CD4-positive, alpha-beta memory T cell (primary cell): ENCODE measurements at regions not wholly inside any gene's neighbourhood (a gene's known extent, or its start where the extent isn't known, plus 50 kb on each side); places are given as distances from the start of the nearest gene placed in this dataset.

Experiments used
- CTCF ChIA-PET: fragments of 350-600 bp; sonication (Branson Sonifier 250); formaldehyde crosslinking; loops from one replicate; lab custom pipeline; 2021; ENCODE audit warnings: inconsistent platforms; ENCODE audit not compliant: partially characterized antibody; lab: Charles Lee
- POLR2A ChIA-PET: fragments of 350-600 bp; sonication (Branson Sonifier 250); formaldehyde crosslinking; loops from one replicate; lab custom pipeline; 2021; ENCODE audit not compliant: partially characterized antibody; lab: Charles Lee
- DNase-seq, 5 donors: peaks; one replicate each; pipeline versions ENCODE4 v3.0.0 to v3.0.0-alpha.2; 2020 to 2022; ENCODE audit warnings: mixed read lengths in 1 of 5
- H3K27ac ChIP-seq: one replicate; pipeline ENCODE4 v1.7.0; 2013; ENCODE audit warnings: low read depth, low read length
- H3K27me3 ChIP-seq: 2 replicates; pipeline ENCODE4 v1.7.0; 2013; ENCODE audit warnings: mild to moderate bottlenecking, low read length, moderate library complexity; ENCODE audit not compliant: insufficient read depth
- H3K36me3 ChIP-seq: 2 replicates; pipeline ENCODE4 v1.7.0; 2013; ENCODE audit warnings: mild to moderate bottlenecking, low read length, moderate library complexity; ENCODE audit not compliant: insufficient read depth
- H3K4me1 ChIP-seq: 2 replicates; pipeline ENCODE4 v1.7.0; 2013; ENCODE audit warnings: mild to moderate bottlenecking, low read length, moderate library complexity; ENCODE audit not compliant: insufficient read depth
- H3K4me3 ChIP-seq, 2 donors: one replicate each; pipeline ENCODE4 v1.7.0; 2013; ENCODE audit warnings: low read length in 2 of 2, mild to moderate bottlenecking in 1 of 2
- H3K9me3 ChIP-seq, 2 donors: one replicate each; pipeline ENCODE4 v1.7.0; 2013; ENCODE audit warnings: low read length in 2 of 2, control low read depth in 1 of 2; ENCODE audit not compliant: control insufficient read depth in 1 of 2
- H3K27ac Mint-ChIP-seq, 7 donors: one replicate each; pipeline ENCODE4 v1.8.0; 2020 to 2021; ENCODE audit warnings: mixed read lengths in 7 of 7, mild to moderate bottlenecking in 6 of 7, inconsistent platforms in 3 of 7, moderate library complexity in 3 of 7
- H3K27me3 Mint-ChIP-seq, 2 donors: one replicate each; pipeline ENCODE4 v1.8.0; 2020 to 2021; ENCODE audit warnings: mixed read lengths in 2 of 2
- H3K36me3 Mint-ChIP-seq, 2 donors: one replicate each; pipeline ENCODE4 v1.8.0; 2020 to 2021; ENCODE audit warnings: mixed read lengths in 2 of 2, inconsistent platforms in 1 of 2, mild to moderate bottlenecking in 1 of 2
- H3K4me1 Mint-ChIP-seq, 4 donors: one replicate each; pipeline ENCODE4 v1.8.0; 2020 to 2021; ENCODE audit warnings: mixed read lengths in 4 of 4, mild to moderate bottlenecking in 1 of 4
- H3K4me3 Mint-ChIP-seq, 8 donors: one replicate each; pipeline ENCODE4 v1.8.0; 2020 to 2021; ENCODE audit warnings: mixed read lengths in 8 of 8, mild to moderate bottlenecking in 7 of 8, moderate library complexity in 6 of 8, inconsistent platforms in 3 of 8
- H3K9me3 Mint-ChIP-seq, 8 donors: one replicate each; pipeline ENCODE4 v1.8.0; 2020 to 2021; ENCODE audit warnings: mixed read lengths in 8 of 8, mild to moderate bottlenecking in 5 of 8, inconsistent platforms in 3 of 8, moderate library complexity in 1 of 8
- intact Hi-C: fragments of 100-400 bp; cut with micrococcal nuclease; formaldehyde crosslinking; loops from one replicate; pipeline ENCODE4 v1.15.1; 2023

- ChIA-PET CTCF (no interaction called here), POLR2A (no interaction called here)
- intact Hi-C loops: no loop called here
- Histone ChIP-seq H3K4me1 (no peaks in the 10 kb centered on the region), H3K36me3 (no peaks in the 10 kb centered on the region), H3K27me3 (no peaks in the 10 kb centered on the region), H3K27ac (no peak overlapping the region), H3K9me3 (no peaks in the 10 kb centered on the region), H3K4me3 (no peak overlapping the region)
- Mint-ChIP-seq H3K27me3 (no peaks in the 10 kb centered on the region), H3K9me3 (no peaks in the 10 kb centered on the region), H3K27ac (no peak overlapping the region), H3K4me3 (no peak overlapping the region), H3K36me3 (no peaks in the 10 kb centered on the region), H3K4me1 (no peaks in the 10 kb centered on the region)
- no peak for DNase-seq
Observed at GRCh38 chr2:192254444-192254843, 59.7 kb upstream of the TMEFF2 start.

DNA sequence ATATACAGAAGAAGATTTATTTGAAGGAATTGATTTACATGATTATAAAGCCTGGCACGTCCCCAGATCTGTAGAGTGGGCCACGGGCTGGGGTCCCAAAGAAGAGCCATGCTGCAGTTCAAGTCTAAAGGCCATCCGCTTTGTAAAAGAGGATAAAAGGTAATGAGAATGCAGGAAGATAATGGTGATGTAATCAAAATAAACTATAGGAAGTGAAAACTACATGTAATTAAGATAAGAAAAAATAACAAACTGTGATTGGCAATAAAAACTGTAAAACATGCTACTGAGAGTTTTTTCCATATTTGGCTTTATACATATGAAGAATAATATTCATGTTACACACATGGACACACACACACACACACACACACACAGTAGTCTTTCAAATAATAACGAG lies 59.0 kb upstream of the TMEFF2 start:
- CTCF ChIA-PET: no interaction called here

GRCh38 chr2:192250961-192251360 lies 56.2 kb upstream of the TMEFF2 start:
- Mint-ChIP-seq H3K27ac (no peak overlapping the region), H3K4me1 (no peaks in the 10 kb centered on the region), H3K4me3 (no peak overlapping the region), H3K36me3 (no peaks in the 10 kb centered on the region), H3K9me3 (no peaks in the 10 kb centered on the region), H3K27me3 (peaks cover 0 to 3% of the 10 kb centered on the region in 2 donors)
- ChIA-PET POLR2A (no interaction called here), CTCF (no interaction called here)
- no peaks in the 10 kb centered on the region for H3K4me1 ChIP-seq
- no peak overlapping the region for H3K27ac ChIP-seq
- no peaks in the 10 kb centered on the region for H3K36me3 ChIP-seq
- H3K4me3 ChIP-seq: no peak overlapping the region
- DNase-seq: no peak
- no peaks in the 10 kb centered on the region for H3K9me3 ChIP-seq
- intact Hi-C loops: no loop called here
- H3K27me3 ChIP-seq: no peaks in the 10 kb centered on the region

More for the DNA sequence above, 59.0 kb upstream of the TMEFF2 start:
- H3K27me3 Mint-ChIP-seq: peaks cover 0 to under 1% of the 10 kb centered on the region in 2 donors
- intact Hi-C loops: no loop called here
- Histone ChIP-seq H3K4me1 (no peaks in the 10 kb centered on the region), H3K27me3 (no peaks in the 10 kb centered on the region), H3K4me3 (no peak overlapping the region), H3K36me3 (no peaks in the 10 kb centered on the region), H3K9me3 (no peaks in the 10 kb centered on the region), H3K27ac (no peak overlapping the region)
- no peaks in the 10 kb centered on the region for H3K36me3 Mint-ChIP-seq
- no peak overlapping the region for H3K4me3 Mint-ChIP-seq
- no peaks in the 10 kb centered on the region for H3K4me1 Mint-ChIP-seq
- H3K27ac Mint-ChIP-seq: no peak overlapping the region
- POLR2A ChIA-PET: no interaction called here
- H3K9me3 Mint-ChIP-seq: no peaks in the 10 kb centered on the region
- no peak for DNase-seq

GRCh38 chr2:192247456-192247855 lies 52.7 kb upstream of the TMEFF2 start:
- no peaks in the 10 kb centered on the region for H3K4me1 Mint-ChIP-seq
- Histone ChIP-seq H3K27ac (no peak overlapping the region), H3K4me1 (no peaks in the 10 kb centered on the region), H3K36me3 (no peaks in the 10 kb centered on the region), H3K9me3 (no peaks in the 10 kb centered on the region), H3K27me3 (no peaks in the 10 kb centered on the region), H3K4me3 (no peak overlapping the region)
- ChIA-PET CTCF (no interaction called here), POLR2A (no interaction called here)
- H3K4me3 Mint-ChIP-seq: no peak overlapping the region
- peaks cover 0 to 3% of the 10 kb centered on the region in 2 donors for H3K27me3 Mint-ChIP-seq
- no peaks in the 10 kb centered on the region for H3K36me3 Mint-ChIP-seq
- intact Hi-C loops: no loop called here
- H3K27ac Mint-ChIP-seq: no peak overlapping the region
- no peaks in the 10 kb centered on the region for H3K9me3 Mint-ChIP-seq
- DNase-seq: no peak

- ChIA-PET POLR2A (no interaction called here), CTCF (no interaction called here)
- Histone ChIP-seq H3K27me3 (no peaks in the 10 kb centered on the region), H3K27ac (no peak overlapping the region), H3K9me3 (no peaks in the 10 kb centered on the region), H3K36me3 (no peaks in the 10 kb centered on the region), H3K4me1 (no peaks in the 10 kb centered on the region), H3K4me3 (no peak overlapping the region)
- Mint-ChIP-seq H3K9me3 (no peaks in the 10 kb centered on the region), H3K27me3 (peaks cover 0 to 3% of the 10 kb centered on the region in 2 donors), H3K36me3 (no peaks in the 10 kb centered on the region), H3K4me1 (no peaks in the 10 kb centered on the region), H3K27ac (no peak overlapping the region), H3K4me3 (no peak overlapping the region)
- intact Hi-C loops: no loop called here
- no peak for DNase-seq
Observed at GRCh38 chr2:192246297-192246696, 51.6 kb upstream of the TMEFF2 start.

- H3K27me3 Mint-ChIP-seq: peaks cover 0 to 3% of the 10 kb centered on the region in 2 donors
- Histone ChIP-seq H3K9me3 (no peaks in the 10 kb centered on the region), H3K4me1 (no peaks in the 10 kb centered on the region), H3K27ac (no peak overlapping the region), H3K4me3 (no peak overlapping the region), H3K27me3 (no peaks in the 10 kb centered on the region), H3K36me3 (no peaks in the 10 kb centered on the region)
- H3K27ac Mint-ChIP-seq: no peak overlapping the region
- H3K4me1 Mint-ChIP-seq: no peaks in the 10 kb centered on the region
- H3K4me3 Mint-ChIP-seq: no peak overlapping the region
- intact Hi-C loops: no loop called here
- no peaks in the 10 kb centered on the region for H3K36me3 Mint-ChIP-seq
- CTCF ChIA-PET: no interaction called here
- no peaks in the 10 kb centered on the region for H3K9me3 Mint-ChIP-seq
- POLR2A ChIA-PET: no interaction called here
- DNase-seq: no peak
Observed at GRCh38 chr2:192245329-192245728, 50.6 kb upstream of the TMEFF2 start.
